OCI-LY7 (cell line): ENCODE measurements at regions not wholly inside any gene's neighbourhood (a gene's known extent, or its start where the extent isn't known, plus 50 kb on each side); places are given as distances from the start of the nearest gene placed in this dataset.

ENCODE experiments used
- BruUV-seq: library from RNA; stranded (reverse); fragments of 400-500 nt; replicated peaks from 2 replicates; lab custom pipeline; 2021; lab: Mats Ljungman, UMichigan
- CTCF ChIA-PET: fragments of 300-600 bp; sonication (Branson Sonifier 250); formaldehyde crosslinking; loops from one replicate; lab custom pipeline; 2022; ENCODE audit warnings: antibody characterized with exemption; ENCODE audit not compliant: unreplicated experiment; lab: Charles Lee
- POLR2A ChIA-PET: fragments of 300-600 bp; sonication (Branson Sonifier 250); formaldehyde crosslinking; loops from one replicate; lab custom pipeline; 2022; ENCODE audit warnings: antibody characterized with exemption; lab: Charles Lee
- DNase-seq: peaks from one replicate; pipeline ENCODE4 v3.0.0-alpha.2; 2015; ENCODE audit warnings: low spot score
- H2AFZ ChIP-seq: fragments of 200-600 bp; sonication (generic), shearing (Covaris generic); 2 replicates; pipeline ENCODE4 v1.6.1; 2014; ENCODE audit warnings: mild to moderate bottlenecking, antibody characterized with exemption, low read length, moderate library complexity
- H3K27ac ChIP-seq: fragments of 200-600 bp; sonication (generic); 2 replicates; pipeline ENCODE4 v1.5.1; 2014; ENCODE audit warnings: mixed run types, low read depth, mild to moderate bottlenecking, moderate library complexity, low read length, inconsistent platforms; ENCODE audit not compliant: poor library complexity, severe bottlenecking
- H3K36me3 ChIP-seq: fragments of 200-600 bp; sonication (generic); 2 replicates; pipeline ENCODE4 v1.6.1; 2014; ENCODE audit warnings: mild to moderate bottlenecking, antibody characterized with exemption, low read length, moderate library complexity, mixed read lengths; ENCODE audit not compliant: insufficient read depth
- H3K4me1 ChIP-seq: fragments of 200-600 bp; sonication (generic); 2 replicates; pipeline ENCODE4 v1.5.1; 2014; ENCODE audit warnings: mild to moderate bottlenecking, low read length; ENCODE audit not compliant: insufficient read depth, poor library complexity, severe bottlenecking
- H3K4me2 ChIP-seq: fragments of 200-600 bp; sonication (generic); 2 replicates; pipeline ENCODE4 v1.6.1; 2014; ENCODE audit warnings: mild to moderate bottlenecking, low read length
- H3K4me3 ChIP-seq: fragments of 200-600 bp; sonication (generic); 2 replicates; pipeline ENCODE4 v1.5.1; 2014; ENCODE audit warnings: mild to moderate bottlenecking, low read depth, low read length; ENCODE audit not compliant: poor library complexity, severe bottlenecking
- H3K79me2 ChIP-seq: fragments of 200-600 bp; sonication (generic); 2 replicates; pipeline ENCODE4 v1.6.1; 2016; ENCODE audit warnings: low read depth, mild to moderate bottlenecking, low read length, moderate library complexity, mixed read lengths; ENCODE audit not compliant: insufficient read depth
- H3K9me2 ChIP-seq: fragments of 200-600 bp; sonication (generic); 2 replicates; pipeline ENCODE4 v1.6.1; 2016; ENCODE audit warnings: mild to moderate bottlenecking, low read length, mixed read lengths; ENCODE audit not compliant: insufficient read depth
- H3K9me3 ChIP-seq: fragments of 200-600 bp; sonication (generic); 2 replicates; pipeline ENCODE4 v1.6.1; 2014; ENCODE audit warnings: mild to moderate bottlenecking, mixed run types, low read length, mixed read lengths
- H4K20me1 ChIP-seq: fragments of 200-600 bp; sonication (generic); 2 replicates; pipeline ENCODE4 v1.6.1; 2014; ENCODE audit warnings: mild to moderate bottlenecking, antibody characterized with exemption, low read length, moderate library complexity, mixed read lengths; ENCODE audit not compliant: insufficient read depth
- CTCF ChIP-seq: fragments of 200-600 bp; sonication (generic); conservative IDR thresholded peaks from 2 replicates; pipeline ENCODE4 v1.5.1; 2014; ENCODE audit warnings: mild to moderate bottlenecking, antibody characterized with exemption, low read length, moderate library complexity, mixed read lengths
- EZH2phosphoT487 ChIP-seq: fragments of 200-600 bp; sonication (generic); IDR thresholded peaks from 2 replicates; pipeline ENCODE4 v1.6.1; 2018; ENCODE audit warnings: low read depth, borderline replicate concordance, mild to moderate bottlenecking, mixed run types, antibody characterized with exemption, low read length, moderate library complexity, mixed read lengths
- intact Hi-C: fragments of 100-400 bp; cut with micrococcal nuclease; formaldehyde crosslinking; loops from one replicate; pipeline ENCODE4 v1.10.0; 2022; ENCODE audit not compliant: unreplicated experiment

- POLR2A ChIA-PET, result interaction anchor here (0.5 to 0.7 kb wide), 3 partner anchors 39 to 1352 kb away, joined by 3 to 4 read pairs (median 3); no protein-coding TSS in a partner anchor
- H2AFZ ChIP-seq, result no peak overlapping the region
- H3K36me3 ChIP-seq, result no peaks in the 10 kb centered on the region
- H3K4me2 ChIP-seq, result no peak overlapping the region
- no peaks in the 10 kb centered on the region for H3K9me3 ChIP-seq
- CTCF ChIA-PET, result no interaction called here
- no peaks in the 10 kb centered on the region for H3K9me2 ChIP-seq
- H3K4me1 ChIP-seq, result no peaks in the 10 kb centered on the region
- DNase-seq, result no peak
- H3K27ac ChIP-seq, result no peak overlapping the region
- H3K79me2 ChIP-seq, result no peaks in the 10 kb centered on the region
- no peaks in the 10 kb centered on the region for H4K20me1 ChIP-seq
- BruUV-seq, result no TSS peak
- no peak overlapping the region for H3K4me3 ChIP-seq
- intact Hi-C loops, result no loop called here
- TF ChIP-seq CTCF (no peak), EZH2phosphoT487 (no peak)
Measured at GRCh38 chr3:187570776-187571175, 99.4 kb downstream of the SST start.

DNA sequence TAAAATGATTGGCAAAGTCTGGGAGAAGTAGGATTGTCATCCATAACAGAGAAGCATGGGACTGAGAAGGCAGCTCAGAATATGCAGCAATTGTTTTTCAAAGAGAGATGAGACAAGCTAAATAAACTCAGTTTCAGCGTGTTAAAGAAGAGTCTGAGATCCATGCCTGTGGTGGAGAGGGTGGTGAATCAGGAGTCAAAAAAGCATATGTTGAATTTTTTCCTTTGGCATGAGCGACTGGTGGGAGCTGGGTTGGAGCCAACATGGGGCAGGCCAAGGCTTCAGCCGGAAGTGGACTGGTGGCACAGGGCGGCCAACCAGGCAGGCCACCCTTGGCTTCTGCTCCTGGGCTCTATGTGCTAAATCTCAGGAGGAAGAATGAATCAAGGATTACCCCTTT, 102.0 kb downstream of the SST start:
- Histone ChIP-seq H2AFZ (no peak overlapping the region), H3K4me2 (no peak overlapping the region), H3K36me3 (no peaks in the 10 kb centered on the region), H3K9me2 (no peaks in the 10 kb centered on the region), H3K9me3 (no peaks in the 10 kb centered on the region), H3K4me3 (no peak overlapping the region), H3K27ac (no peak overlapping the region), H3K79me2 (no peaks in the 10 kb centered on the region), H4K20me1 (no peaks in the 10 kb centered on the region), H3K4me1 (no peaks in the 10 kb centered on the region)
- DNase-seq, result no peak
- POLR2A ChIA-PET, result no interaction called here
- CTCF ChIA-PET, result no interaction called here
- no TSS peak for BruUV-seq
- TF ChIP-seq CTCF, result no peak
- no peak for TF ChIP-seq EZH2phosphoT487
- intact Hi-C loops, result no loop called here

DNA sequence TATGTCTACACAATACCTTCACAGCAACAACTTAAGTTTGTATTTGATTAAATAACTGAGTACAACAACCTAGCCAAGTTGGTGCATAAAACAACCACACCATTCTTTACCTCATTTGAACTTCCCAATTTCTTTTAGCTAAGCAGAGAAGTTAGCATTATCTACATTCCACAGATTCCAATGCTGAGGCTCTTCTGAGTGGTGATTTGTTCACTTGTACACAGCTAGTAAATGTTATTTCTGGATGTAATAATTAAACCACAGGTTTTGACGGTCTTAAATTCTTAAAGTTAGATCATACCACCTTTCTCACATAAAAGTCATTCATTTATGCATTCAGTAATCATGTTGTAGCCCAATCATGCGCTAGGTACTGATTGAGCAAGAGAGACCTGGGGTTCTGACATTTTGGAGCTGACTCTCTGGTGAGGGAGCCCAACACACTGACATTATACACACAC, 102.5 kb downstream of the SST start:
- no peaks in the 10 kb centered on the region for H3K79me2 ChIP-seq
- no peak for TF ChIP-seq EZH2phosphoT487
- no peak for TF ChIP-seq CTCF
- CTCF ChIA-PET, result no interaction called here
- no peaks in the 10 kb centered on the region for H3K9me3 ChIP-seq
- H4K20me1 ChIP-seq, result no peaks in the 10 kb centered on the region
- H3K36me3 ChIP-seq, result no peaks in the 10 kb centered on the region
- POLR2A ChIA-PET, result interaction anchor here (0.7 to 1.2 kb wide), 2 partner anchors 11 to 810 kb away, joined by 3 to 4 read pairs; no protein-coding TSS in a partner anchor
- no peaks in the 10 kb centered on the region for H3K4me1 ChIP-seq
- DNase-seq, result no peak
- no peak overlapping the region for H3K4me3 ChIP-seq
- H3K4me2 ChIP-seq, result no peak overlapping the region
- BruUV-seq, result no TSS peak
- no peak overlapping the region for H3K27ac ChIP-seq
- H2AFZ ChIP-seq, result no peak overlapping the region
- H3K9me2 ChIP-seq, result no peaks in the 10 kb centered on the region
- intact Hi-C loops, result no loop called here
